MM.1S (cell line): ENCODE measurements at regions not wholly inside any gene's neighbourhood (a gene's known extent, or its start where the extent isn't known, plus 50 kb on each side); places are given as distances from the start of the nearest gene placed in this dataset.

Experiments
- DNase-seq: peaks from one replicate; pipeline ENCODE4 v3.0.0-alpha.2; 2015
- H2AFZ ChIP-seq: fragments of 300-600 bp; sonication (generic); 2 replicates; pipeline ENCODE4 v1.6.0; 2016; ENCODE audit warnings: antibody characterized with exemption, low read length
- H3F3A ChIP-seq: fragments of 300-600 bp; sonication (generic); 2 replicates; pipeline ENCODE4 v1.6.1; 2016; ENCODE audit warnings: mild to moderate bottlenecking, antibody characterized with exemption, low read length, moderate library complexity, mixed read lengths; ENCODE audit not compliant: insufficient read depth
- H3K27ac ChIP-seq: fragments of 300-600 bp; sonication (generic); 2 replicates; pipeline ENCODE4 v1.5.1; 2016; ENCODE audit warnings: mild to moderate bottlenecking, low read length
- H3K27me3 ChIP-seq: fragments of 300-600 bp; sonication (generic); replicated peaks from 2 replicates; pipeline ENCODE4 v1.6.0; 2016; ENCODE audit warnings: low read length; ENCODE audit not compliant: insufficient read depth
- H3K36me3 ChIP-seq: fragments of 300-600 bp; sonication (generic); replicated peaks from 2 replicates; pipeline ENCODE4 v1.6.1; 2016; ENCODE audit warnings: mild to moderate bottlenecking, low read length, mixed read lengths; ENCODE audit not compliant: insufficient read depth
- H3K4me1 ChIP-seq: fragments of 300-600 bp; sonication (generic); 2 replicates; pipeline ENCODE4 v1.6.1; 2016; ENCODE audit warnings: low read length, mixed read lengths
- H3K4me2 ChIP-seq: fragments of 300-600 bp; sonication (generic); 2 replicates; pipeline ENCODE4 v1.6.0; 2016; ENCODE audit warnings: low read depth, low read length
- H3K4me3 ChIP-seq: fragments of 300-600 bp; sonication (generic); 2 replicates; pipeline ENCODE4 v1.5.1; 2016; ENCODE audit warnings: low read length, mixed read lengths
- H3K79me2 ChIP-seq: fragments of 300-600 bp; sonication (generic); 2 replicates; pipeline ENCODE4 v1.6.1; 2016; ENCODE audit warnings: mixed run types, low read length, mixed read lengths
- H3K9ac ChIP-seq: fragments of 300-600 bp; sonication (generic); 2 replicates; pipeline ENCODE4 v1.6.1; 2016; ENCODE audit warnings: low read length, mixed read lengths
- H3K9me2 ChIP-seq: fragments of 300-600 bp; sonication (generic); replicated peaks from 2 replicates; pipeline ENCODE4 v1.6.1; 2016; ENCODE audit warnings: mild to moderate bottlenecking, low read length, mixed read lengths; ENCODE audit not compliant: insufficient read depth
- H3K9me3 ChIP-seq: fragments of 300-600 bp; sonication (generic); replicated peaks from 2 replicates; pipeline ENCODE4 v1.6.1; 2016; ENCODE audit warnings: mild to moderate bottlenecking, low read length, mixed read lengths; ENCODE audit not compliant: insufficient read depth
- H4K20me1 ChIP-seq: fragments of 300-600 bp; sonication (generic); 2 replicates; pipeline ENCODE4 v1.6.1; 2016; ENCODE audit warnings: mild to moderate bottlenecking, low read length, moderate library complexity, mixed read lengths; ENCODE audit not compliant: insufficient read depth
- EZH2 ChIP-seq: fragments of 300-600 bp; sonication (generic); optimal IDR thresholded peaks from 2 replicates; pipeline ENCODE3; 2017; ENCODE audit warnings: low read depth, mild to moderate bottlenecking, antibody characterized with exemption, low read length, mixed read lengths
- EZH2phosphoT487 ChIP-seq: fragments of 300-600 bp; sonication (generic); IDR thresholded peaks from 2 replicates; pipeline ENCODE4 v1.6.1; 2018; ENCODE audit warnings: antibody characterized with exemption, low read length
- TF ChIP-seq, protein P1 (sequence below): fragments of 300-600 bp; sonication (generic); IDR thresholded peaks from 2 replicates; pipeline ENCODE4 v1.5.1; 2016; ENCODE audit warnings: antibody characterized with exemption, low read length, mixed read lengths

DNA sequence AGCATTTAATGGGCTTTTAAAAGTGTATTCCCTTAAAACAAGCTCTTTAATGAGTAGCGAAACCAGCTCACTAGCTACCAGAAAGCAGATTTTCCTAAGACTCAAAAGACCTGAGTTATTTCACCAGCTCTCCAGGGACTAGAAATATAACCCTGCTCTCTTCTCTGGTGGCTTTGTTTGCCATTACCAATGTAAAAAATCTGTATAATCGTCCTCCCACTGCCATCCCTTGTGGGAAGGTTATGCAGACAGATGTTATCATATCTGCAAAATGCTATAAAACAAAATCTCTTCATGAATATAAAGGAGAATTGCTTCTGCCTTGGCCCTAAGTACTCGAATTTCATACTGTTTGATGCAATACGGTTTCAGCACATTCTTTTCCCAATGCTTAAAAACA lies 335.2 kb downstream of the NUP35 start:
- Histone ChIP-seq H3K4me2 (no peak overlapping the region), H3K9me3 (no peaks in the 10 kb centered on the region), H3K79me2 (no peaks in the 10 kb centered on the region), H3K4me1 (no peaks in the 10 kb centered on the region), H3K9me2 (no peaks in the 10 kb centered on the region), H3K27me3 (no peaks in the 10 kb centered on the region), H4K20me1 (no peaks in the 10 kb centered on the region), H3K9ac (no peak overlapping the region), H3K36me3 (no peaks in the 10 kb centered on the region), H2AFZ (no peak overlapping the region), H3F3A (no peaks in the 10 kb centered on the region), H3K27ac (no peak overlapping the region), H3K4me3 (no peak overlapping the region)
- TF ChIP-seq, protein P1, sequence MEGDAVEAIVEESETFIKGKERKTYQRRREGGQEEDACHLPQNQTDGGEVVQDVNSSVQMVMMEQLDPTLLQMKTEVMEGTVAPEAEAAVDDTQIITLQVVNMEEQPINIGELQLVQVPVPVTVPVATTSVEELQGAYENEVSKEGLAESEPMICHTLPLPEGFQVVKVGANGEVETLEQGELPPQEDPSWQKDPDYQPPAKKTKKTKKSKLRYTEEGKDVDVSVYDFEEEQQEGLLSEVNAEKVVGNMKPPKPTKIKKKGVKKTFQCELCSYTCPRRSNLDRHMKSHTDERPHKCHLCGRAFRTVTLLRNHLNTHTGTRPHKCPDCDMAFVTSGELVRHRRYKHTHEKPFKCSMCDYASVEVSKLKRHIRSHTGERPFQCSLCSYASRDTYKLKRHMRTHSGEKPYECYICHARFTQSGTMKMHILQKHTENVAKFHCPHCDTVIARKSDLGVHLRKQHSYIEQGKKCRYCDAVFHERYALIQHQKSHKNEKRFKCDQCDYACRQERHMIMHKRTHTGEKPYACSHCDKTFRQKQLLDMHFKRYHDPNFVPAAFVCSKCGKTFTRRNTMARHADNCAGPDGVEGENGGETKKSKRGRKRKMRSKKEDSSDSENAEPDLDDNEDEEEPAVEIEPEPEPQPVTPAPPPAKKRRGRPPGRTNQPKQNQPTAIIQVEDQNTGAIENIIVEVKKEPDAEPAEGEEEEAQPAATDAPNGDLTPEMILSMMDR, result no peak
- TF ChIP-seq EZH2phosphoT487 (no peak), EZH2 (no peak)
- no peak for DNase-seq

DNA sequence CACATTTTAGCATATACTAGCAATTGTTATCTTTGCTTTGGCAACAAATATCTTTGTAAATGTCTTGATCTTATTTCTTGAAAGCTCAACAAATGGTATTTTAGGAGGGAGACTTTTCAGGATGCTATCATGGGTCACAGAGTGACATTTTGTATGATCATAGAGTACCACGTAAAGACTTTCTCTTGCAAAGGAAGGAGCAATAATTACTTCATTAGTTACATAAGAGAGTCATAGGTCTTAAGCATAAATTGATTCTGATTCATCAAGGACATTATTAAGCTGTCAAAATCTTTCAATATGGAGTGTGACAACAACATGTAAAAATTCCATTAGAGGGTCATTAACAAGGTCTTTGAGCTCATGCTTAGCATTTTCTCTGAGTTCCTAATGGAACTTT lies 339.6 kb downstream of the NUP35 start:
- H2AFZ ChIP-seq, result no peak overlapping the region
- no peak overlapping the region for H3K4me2 ChIP-seq
- H3K9ac ChIP-seq, result no peak overlapping the region
- H3K27me3 ChIP-seq, result no peaks in the 10 kb centered on the region
- no peaks in the 10 kb centered on the region for H3F3A ChIP-seq
- TF ChIP-seq EZH2phosphoT487, result no peak
- no peak for TF ChIP-seq EZH2
- TF ChIP-seq, protein P1, result no peak
- no peaks in the 10 kb centered on the region for H3K9me3 ChIP-seq
- H3K4me1 ChIP-seq, result no peaks in the 10 kb centered on the region
- H3K4me3 ChIP-seq, result no peak overlapping the region
- no peak overlapping the region for H3K27ac ChIP-seq
- no peaks in the 10 kb centered on the region for H3K79me2 ChIP-seq
- no peak for DNase-seq
- no peaks in the 10 kb centered on the region for H3K9me2 ChIP-seq
- H3K36me3 ChIP-seq, result no peaks in the 10 kb centered on the region
- no peaks in the 10 kb centered on the region for H4K20me1 ChIP-seq

DNA sequence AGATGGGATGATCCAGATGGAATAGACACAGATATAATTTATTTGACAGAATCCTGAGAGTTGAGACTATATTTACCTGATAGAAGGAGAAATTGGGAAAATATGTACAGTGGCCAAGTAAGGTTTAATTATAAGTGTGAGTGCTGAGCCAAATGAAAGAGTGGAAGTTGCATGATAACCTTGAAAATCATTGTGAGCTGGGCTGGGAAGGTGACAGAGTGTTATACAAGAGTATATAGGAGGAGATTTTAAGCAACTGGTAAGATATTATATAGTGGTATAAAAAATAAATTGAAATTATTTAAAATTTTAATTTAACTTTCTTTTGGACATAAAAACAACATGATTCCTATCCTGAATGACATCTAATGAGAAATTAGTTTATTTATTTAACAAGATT lies 340.8 kb downstream of the NUP35 start:
- Histone ChIP-seq H3F3A (no peaks in the 10 kb centered on the region), H3K4me3 (no peak overlapping the region), H3K27me3 (no peaks in the 10 kb centered on the region), H3K27ac (no peak overlapping the region), H3K4me1 (no peaks in the 10 kb centered on the region), H3K9me2 (no peaks in the 10 kb centered on the region), H3K9me3 (no peaks in the 10 kb centered on the region), H3K4me2 (no peak overlapping the region), H2AFZ (no peak overlapping the region), H3K9ac (no peak overlapping the region), H4K20me1 (no peaks in the 10 kb centered on the region), H3K79me2 (no peaks in the 10 kb centered on the region), H3K36me3 (no peaks in the 10 kb centered on the region)
- TF ChIP-seq EZH2phosphoT487 (no peak), EZH2 (no peak)
- TF ChIP-seq, protein P1, result no peak
- no peak for DNase-seq
